Parathyroid adenoma (tissue), 2 donors: ENCODE measurements at regions not wholly inside any gene's neighbourhood (a gene's known extent, or its start where the extent isn't known, plus 50 kb on each side); places are given as distances from the start of the nearest gene placed in this dataset.
A peak's percentile ranks its signal among the peaks of the same experiment; 100 is the strongest.

Experiments
- H2AFZ ChIP-seq: fragments of 300-600 bp; sonication (generic); one replicate; pipeline ENCODE4 v1.7.0; 2017; ENCODE audit warnings: antibody characterized with exemption, mild to moderate bottlenecking
- H3K27ac ChIP-seq: fragments of 300-600 bp; sonication (generic); one replicate; pipeline ENCODE4 v1.7.0; 2017
- H3K27me3 ChIP-seq: fragments of 300-600 bp; sonication (generic); one replicate; pipeline ENCODE4 v1.7.0; 2017; ENCODE audit warnings: low read length; ENCODE audit not compliant: control insufficient read depth, insufficient read depth
- H3K36me3 ChIP-seq: fragments of 300-600 bp; sonication (generic); one replicate; pipeline ENCODE4 v1.7.0; 2017; ENCODE audit warnings: low read length; ENCODE audit not compliant: control insufficient read depth, insufficient read depth
- H3K4me1 ChIP-seq: fragments of 300-600 bp; sonication (generic); one replicate; pipeline ENCODE4 v1.7.0; 2017; ENCODE audit warnings: control low read depth
- H3K4me2 ChIP-seq: fragments of 300-600 bp; sonication (generic); one replicate; pipeline ENCODE4 v1.7.0; 2017; ENCODE audit warnings: low read length
- H3K4me3 ChIP-seq: fragments of 300-600 bp; sonication (generic); one replicate; pipeline ENCODE4 v1.7.0; 2017; ENCODE audit warnings: low read depth, low read length
- H3K79me2 ChIP-seq: fragments of 300-600 bp; sonication (generic); one replicate; pipeline ENCODE4 v1.7.0; 2017; ENCODE audit warnings: control low read depth
- H3K9ac ChIP-seq: fragments of 300-600 bp; sonication (generic); one replicate; pipeline ENCODE4 v1.7.0; 2017; ENCODE audit warnings: mild to moderate bottlenecking
- H3K9me3 ChIP-seq: fragments of 300-600 bp; sonication (generic); one replicate; pipeline ENCODE4 v1.7.0; 2017; ENCODE audit warnings: low read length; ENCODE audit not compliant: control insufficient read depth
- TF ChIP-seq, protein P1 (sequence below): fragments of 300-600 bp; sonication (generic); IDR thresholded peaks from one replicate; pipeline ENCODE4 v1.7.0; 2017; ENCODE audit warnings: antibody characterized with exemption, mild to moderate bottlenecking
- donor health status: primary hyperparathyroidism.

DNA sequence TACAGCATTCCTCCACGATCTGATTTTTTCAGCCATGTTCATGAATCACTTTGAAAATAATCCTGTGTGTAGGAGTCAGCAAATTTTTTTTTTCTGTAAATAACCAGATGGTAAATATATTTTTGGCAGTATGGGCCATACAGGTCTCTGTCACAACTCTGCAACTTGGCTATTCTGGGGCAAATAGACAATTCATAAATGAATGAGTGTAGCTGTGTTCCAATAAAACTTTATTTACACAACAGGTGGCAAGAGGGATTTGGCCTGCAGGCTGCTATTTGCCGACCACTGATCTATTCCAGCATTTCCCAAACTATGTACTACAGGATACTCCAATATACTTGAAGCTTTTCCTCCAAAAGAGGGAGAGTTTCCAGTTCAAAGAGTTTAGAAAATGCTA is 78.7 kb upstream of the SVIL start:
- Histone ChIP-seq H3K36me3 (no peaks in the 10 kb centered on the region), H3K27me3 (no peaks in the 10 kb centered on the region), H3K9me3 (no peaks in the 10 kb centered on the region), H3K9ac (no peak overlapping the region), H3K4me1 (peaks cover 3% of the 10 kb centered on the region), H3K79me2 (peaks cover 44% of the 10 kb centered on the region), H2AFZ (no peak overlapping the region), H3K4me3 (no peak overlapping the region), H3K27ac (no peak overlapping the region), H3K4me2 (no peak overlapping the region)
- TF ChIP-seq, protein P1, sequence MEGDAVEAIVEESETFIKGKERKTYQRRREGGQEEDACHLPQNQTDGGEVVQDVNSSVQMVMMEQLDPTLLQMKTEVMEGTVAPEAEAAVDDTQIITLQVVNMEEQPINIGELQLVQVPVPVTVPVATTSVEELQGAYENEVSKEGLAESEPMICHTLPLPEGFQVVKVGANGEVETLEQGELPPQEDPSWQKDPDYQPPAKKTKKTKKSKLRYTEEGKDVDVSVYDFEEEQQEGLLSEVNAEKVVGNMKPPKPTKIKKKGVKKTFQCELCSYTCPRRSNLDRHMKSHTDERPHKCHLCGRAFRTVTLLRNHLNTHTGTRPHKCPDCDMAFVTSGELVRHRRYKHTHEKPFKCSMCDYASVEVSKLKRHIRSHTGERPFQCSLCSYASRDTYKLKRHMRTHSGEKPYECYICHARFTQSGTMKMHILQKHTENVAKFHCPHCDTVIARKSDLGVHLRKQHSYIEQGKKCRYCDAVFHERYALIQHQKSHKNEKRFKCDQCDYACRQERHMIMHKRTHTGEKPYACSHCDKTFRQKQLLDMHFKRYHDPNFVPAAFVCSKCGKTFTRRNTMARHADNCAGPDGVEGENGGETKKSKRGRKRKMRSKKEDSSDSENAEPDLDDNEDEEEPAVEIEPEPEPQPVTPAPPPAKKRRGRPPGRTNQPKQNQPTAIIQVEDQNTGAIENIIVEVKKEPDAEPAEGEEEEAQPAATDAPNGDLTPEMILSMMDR: no peak

DNA sequence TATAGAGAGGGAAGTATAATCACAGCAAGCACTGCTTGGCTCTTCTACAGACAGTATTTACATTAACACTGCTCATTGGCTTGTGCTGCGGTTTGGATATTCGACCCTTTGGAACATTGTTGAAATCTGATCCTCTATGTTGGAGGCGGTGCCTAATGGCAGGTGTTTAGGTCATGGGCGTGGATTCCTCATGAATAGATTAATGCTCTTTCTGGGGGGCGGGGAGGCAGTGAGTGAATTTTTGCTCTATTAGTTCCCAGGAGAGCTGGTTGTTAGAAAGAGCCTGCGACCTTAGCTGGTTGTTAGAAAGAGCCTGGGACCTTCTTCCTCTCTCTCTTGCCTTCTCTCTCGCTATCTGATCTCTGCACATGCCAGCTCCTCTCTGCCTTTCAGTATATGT is 77.3 kb upstream of the SVIL start:
- Histone ChIP-seq H3K9me3 (no peaks in the 10 kb centered on the region), H2AFZ (no peak overlapping the region), H3K36me3 (no peaks in the 10 kb centered on the region), H3K9ac (no peak overlapping the region), H3K4me3 (no peak overlapping the region), H3K79me2 (peaks cover 39% of the 10 kb centered on the region), H3K27ac (no peak overlapping the region), H3K4me1 (peaks cover 3% of the 10 kb centered on the region), H3K4me2 (no peak overlapping the region), H3K27me3 (no peaks in the 10 kb centered on the region)
- TF ChIP-seq, protein P1: no peak

DNA sequence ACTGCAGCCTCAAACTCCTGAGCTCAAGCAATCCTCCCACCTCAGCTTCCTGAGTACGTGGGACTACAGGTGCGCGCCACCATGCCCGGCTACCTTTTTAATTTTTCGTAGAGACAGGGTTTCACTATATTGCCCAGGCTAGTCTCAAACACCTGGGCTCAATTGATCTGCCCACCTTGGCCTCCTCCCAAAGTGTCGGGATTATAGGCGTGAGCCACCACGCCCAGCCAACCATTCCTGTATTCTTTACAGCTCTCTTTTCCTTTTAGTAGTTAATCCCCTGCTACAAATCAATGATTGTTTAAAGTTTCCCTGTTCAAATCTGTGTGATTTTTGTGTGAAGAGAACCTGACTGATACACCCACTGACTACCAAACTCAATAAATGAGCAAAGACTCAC is 75.4 kb upstream of the SVIL start:
- no peak overlapping the region for H3K9ac ChIP-seq
- no peak overlapping the region for H3K4me3 ChIP-seq
- H3K36me3 ChIP-seq: no peaks in the 10 kb centered on the region
- H3K4me2 ChIP-seq: no peak overlapping the region
- H3K79me2 ChIP-seq: peaks cover 33% of the 10 kb centered on the region
- no peaks in the 10 kb centered on the region for H3K27me3 ChIP-seq
- no peaks in the 10 kb centered on the region for H3K9me3 ChIP-seq
- no peak overlapping the region for H3K27ac ChIP-seq
- TF ChIP-seq, protein P1: no peak
- no peak overlapping the region for H2AFZ ChIP-seq
- H3K4me1 ChIP-seq: no peaks in the 10 kb centered on the region

DNA sequence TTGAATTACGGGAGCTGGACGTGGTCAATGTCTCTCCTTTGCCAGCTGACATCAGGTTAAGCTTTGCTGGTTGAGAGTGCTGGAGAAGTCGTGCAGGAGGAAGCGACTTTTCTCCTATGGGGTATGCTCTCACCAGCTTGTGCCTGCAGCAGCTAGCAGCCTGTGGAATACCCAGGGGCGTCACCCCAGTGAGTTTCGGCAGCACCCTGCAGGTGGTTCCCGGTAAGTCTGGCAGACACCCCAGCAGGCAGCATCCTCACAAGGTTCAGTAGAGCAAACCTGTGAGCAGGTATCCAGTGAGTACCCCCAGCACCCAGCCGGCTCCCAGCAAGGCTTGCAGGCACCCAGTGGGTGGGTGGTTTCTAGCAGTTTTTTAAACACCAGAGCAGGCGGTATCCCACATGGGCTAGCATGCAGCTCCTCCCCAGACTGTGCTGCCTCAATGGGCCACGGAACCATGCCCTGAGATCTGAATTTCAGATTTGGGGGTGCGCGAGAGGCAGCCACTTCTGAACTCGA is 74.8 kb upstream of the SVIL start:
- Histone ChIP-seq H3K79me2 (peaks cover 31% of the 10 kb centered on the region), H3K9ac (no peak overlapping the region), H3K27me3 (no peaks in the 10 kb centered on the region), H2AFZ (no peak overlapping the region), H3K4me1 (no peaks in the 10 kb centered on the region), H3K36me3 (no peaks in the 10 kb centered on the region), H3K4me2 (no peak overlapping the region), H3K9me3 (no peaks in the 10 kb centered on the region), H3K27ac (no peak overlapping the region), H3K4me3 (no peak overlapping the region)
- TF ChIP-seq, protein P1: no peak

DNA sequence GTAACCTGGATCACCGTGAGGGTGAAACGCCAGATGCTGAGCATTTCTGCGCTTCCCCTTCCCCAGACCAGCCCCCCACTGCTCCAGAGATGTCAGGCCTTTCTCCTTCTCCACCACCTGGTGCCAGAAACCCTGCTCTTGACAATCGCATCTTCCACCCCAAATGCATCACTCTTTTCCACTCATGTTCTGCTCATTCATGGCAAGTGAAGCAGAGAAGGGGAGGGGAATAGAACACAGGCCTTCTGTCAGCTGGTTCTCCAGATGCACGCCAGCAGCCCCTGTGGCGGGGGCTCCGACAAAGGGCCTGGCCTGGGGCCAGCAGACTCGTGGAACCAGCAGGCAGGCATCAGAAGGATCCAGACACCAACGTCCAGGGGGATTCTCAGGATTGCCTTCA is 68.5 kb upstream of the SVIL start:
- Histone ChIP-seq H3K9me3 (no peaks in the 10 kb centered on the region), H3K27ac (peak overlapping the region; percentile 8), H3K4me3 (no peak overlapping the region)

More for the DNA sequence above, 68.5 kb upstream of the SVIL start:
- Histone ChIP-seq H3K27me3 (no peaks in the 10 kb centered on the region), H3K4me1 (peaks cover 12% of the 10 kb centered on the region), H3K36me3 (no peaks in the 10 kb centered on the region), H3K79me2 (peaks cover 50% of the 10 kb centered on the region), H2AFZ (no peak overlapping the region), H3K4me2 (no peak overlapping the region), H3K9ac (no peak overlapping the region)
- TF ChIP-seq, protein P1: no peak
